Prostate gland (tissue), 2 donors: ENCODE measurements at regions not wholly inside any gene's neighbourhood (a gene's known extent, or its start where the extent isn't known, plus 50 kb on each side); places are given as distances from the start of the nearest gene placed in this dataset.

Experiments used
- POLR2A ChIP-seq: fragments of 450-650 bp; IDR thresholded peaks from one replicate; pipeline ENCODE4 v1.6.1; 2016; ENCODE audit warnings: antibody characterized with exemption, mild to moderate bottlenecking
- TF ChIP-seq, protein P1 (sequence below), 4 experiments: fragments of 200-600 bp in 2 of 4; fragments of 450-650 bp in 2 of 4; sonication (generic) in 2 of 4; IDR thresholded peaks; 1 replicate in 3 of 4; 2 replicates in 1 of 4; pipeline ENCODE4 v1.5.1; 2016 to 2019; ENCODE audit warnings: antibody characterized with exemption in 4 of 4, mild to moderate bottlenecking in 2 of 4, moderate library complexity in 2 of 4

- no peak for TF ChIP-seq POLR2A
- TF ChIP-seq, protein P1, sequence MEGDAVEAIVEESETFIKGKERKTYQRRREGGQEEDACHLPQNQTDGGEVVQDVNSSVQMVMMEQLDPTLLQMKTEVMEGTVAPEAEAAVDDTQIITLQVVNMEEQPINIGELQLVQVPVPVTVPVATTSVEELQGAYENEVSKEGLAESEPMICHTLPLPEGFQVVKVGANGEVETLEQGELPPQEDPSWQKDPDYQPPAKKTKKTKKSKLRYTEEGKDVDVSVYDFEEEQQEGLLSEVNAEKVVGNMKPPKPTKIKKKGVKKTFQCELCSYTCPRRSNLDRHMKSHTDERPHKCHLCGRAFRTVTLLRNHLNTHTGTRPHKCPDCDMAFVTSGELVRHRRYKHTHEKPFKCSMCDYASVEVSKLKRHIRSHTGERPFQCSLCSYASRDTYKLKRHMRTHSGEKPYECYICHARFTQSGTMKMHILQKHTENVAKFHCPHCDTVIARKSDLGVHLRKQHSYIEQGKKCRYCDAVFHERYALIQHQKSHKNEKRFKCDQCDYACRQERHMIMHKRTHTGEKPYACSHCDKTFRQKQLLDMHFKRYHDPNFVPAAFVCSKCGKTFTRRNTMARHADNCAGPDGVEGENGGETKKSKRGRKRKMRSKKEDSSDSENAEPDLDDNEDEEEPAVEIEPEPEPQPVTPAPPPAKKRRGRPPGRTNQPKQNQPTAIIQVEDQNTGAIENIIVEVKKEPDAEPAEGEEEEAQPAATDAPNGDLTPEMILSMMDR (IDR thresholded peaks at IDR 0.05): no peak
Measured at GRCh38 chr1:213417225-213417820, 366.3 kb downstream of the RPS6KC1 start.
